ENCODE measurements at regions not wholly inside any gene's neighbourhood (a gene's known extent, or its start where the extent isn't known, plus 50 kb on each side); places are given as distances from the start of the nearest gene placed in this dataset.

- H3K27me3 ChIP-seq (replicated peaks in 1 of 4; ENCODE audit: control insufficient read depth in 3 of 4, extremely low read depth in 1 of 4, insufficient read depth in 3 of 4, low read length in 3 of 4), result no peaks in the 10 kb centered on the region
- H4K20me1 ChIP-seq (replicated peaks in 1 of 2; ENCODE audit: control insufficient read depth in 1 of 2, insufficient read depth in 2 of 2, low read length in 2 of 2), result no peaks in the 10 kb centered on the region
- ChIA-PET CTCF (ENCODE audit: partially characterized antibody) (no interaction called here), POLR2A (ENCODE audit: partially characterized antibody) (no interaction called here)
- WGBS, 2 experiments (ENCODE audit: extremely low coverage in 1 of 2, insufficient coverage in 1 of 2, insufficient read length in 1 of 2, insufficient replicate concordance in 2 of 2, low coverage in 1 of 2, low lambda C conversion rate in 2 of 2, missing lambda C conversion rate in 1 of 2), result 94% methylated on average over 4 of the region's 4 CpGs; no CpG with 5 or more reads in 1 of the 2 experiments
- H2AFZ ChIP-seq (ENCODE audit: low read length), result no peak overlapping the region
- FAIRE-seq, result no peak
- H3K14ac ChIP-seq (ENCODE audit: insufficient read length), result no peak overlapping the region
- no peaks in the 10 kb centered on the region for H3K9me3 ChIP-seq (ENCODE audit: insufficient read depth in 2 of 2, low read depth in 1 of 2, low read length in 1 of 2)
- no peaks in the 10 kb centered on the region for H3K23me2 ChIP-seq (ENCODE audit: low read depth, low read length)
- H2AK5ac ChIP-seq (ENCODE audit: low read depth, low read length), result no peak overlapping the region
- H3K56ac ChIP-seq (replicated peaks; ENCODE audit: insufficient read length, low read depth, low read length), result no peak overlapping the region
- H3K4me2 ChIP-seq (ENCODE audit: insufficient read depth in 1 of 2, low read depth in 2 of 2, low read length in 2 of 2), result no peak overlapping the region
- no peak for DNase-seq (ENCODE audit: low read depth in 1 of 2, low spot score in 2 of 2)
- no peak overlapping the region for H2BK12ac ChIP-seq (ENCODE audit: low read depth, low read length)
- H3K79me1 ChIP-seq (ENCODE audit: low read depth, low read length), result no peaks in the 10 kb centered on the region
- H3K36me3 ChIP-seq (ENCODE audit: control insufficient read depth in 2 of 4, insufficient read depth in 4 of 4, low read length in 3 of 4), result no peaks in the 10 kb centered on the region
- no peak for TF ChIP-seq SP1 (IDR thresholded peaks at IDR 0.05; ENCODE audit: low read depth, low read length)
- no peak for TF ChIP-seq MAFK (IDR thresholded peaks at IDR 0.05; ENCODE audit: low read depth, low read length)
- TF ChIP-seq MAX (IDR thresholded peaks at IDR 0.05), result no peak
- H3K27ac ChIP-seq (ENCODE audit: low read depth, low read length), result no peak overlapping the region
- H3K4me3 ChIP-seq (ENCODE audit: extremely low read depth in 1 of 4, insufficient read depth in 2 of 4, low read depth in 3 of 4, low read length in 4 of 4), result no peak overlapping the region
- H4K91ac ChIP-seq (replicated peaks; ENCODE audit: insufficient read length, low read length), result no peak overlapping the region
- H2BK15ac ChIP-seq (ENCODE audit: low read length), result no peak overlapping the region
- no peak overlapping the region for H2BK20ac ChIP-seq (ENCODE audit: low read length)
- no peak overlapping the region for H4K8ac ChIP-seq (ENCODE audit: extremely low read depth, insufficient read depth, low read length)
- H4K5ac ChIP-seq (ENCODE audit: insufficient read length, low read depth, low read length), result no peak overlapping the region
- no peak overlapping the region for H3K18ac ChIP-seq (ENCODE audit: extremely low read depth, low read length)
- no peak overlapping the region for H2BK5ac ChIP-seq (ENCODE audit: low read depth, low read length)
- no peak overlapping the region for H2BK120ac ChIP-seq (replicated peaks; ENCODE audit: low read depth, low read length)
- H3K79me2 ChIP-seq (ENCODE audit: control insufficient read depth in 1 of 2, insufficient read depth in 2 of 2, low read length in 2 of 2), result no peaks in the 10 kb centered on the region
- no peaks in the 10 kb centered on the region for H3K4me1 ChIP-seq (replicated peaks in 1 of 4; ENCODE audit: control insufficient read depth in 3 of 4, insufficient read depth in 4 of 4, low read length in 3 of 4)
- H3K4ac ChIP-seq (replicated peaks; ENCODE audit: insufficient read length, low read depth, low read length), result no peak overlapping the region
- H3K9ac ChIP-seq (replicated peaks in 1 of 4; ENCODE audit: extremely low read depth in 1 of 4, low read depth in 3 of 4, low read length in 3 of 4), result no peak overlapping the region
- no peak overlapping the region for H3K23ac ChIP-seq (ENCODE audit: insufficient read length)
Measured at GRCh38 chr5:7039074-7039473, 325.8 kb downstream of the TENT4A start.

All from H1 (cell line).